Osteoblast (primary cell): ENCODE measurements at regions not wholly inside any gene's neighbourhood (a gene's known extent, or its start where the extent isn't known, plus 50 kb on each side); places are given as distances from the start of the nearest gene placed in this dataset.

ENCODE experiments used
- DNase-seq: peaks from one replicate; pipeline ENCODE4 v3.0.0; 2011; ENCODE audit warnings: low spot score, mixed read lengths; ENCODE audit not compliant: insufficient read length; ENCODE audit errors: missing footprints
- H2AFZ ChIP-seq: 2 replicates; pipeline ENCODE4 v1.6.0; 2011; ENCODE audit warnings: mild to moderate bottlenecking, low read length
- H3K27ac ChIP-seq: 2 replicates; pipeline ENCODE4 v1.5.1; 2011; ENCODE audit warnings: mild to moderate bottlenecking, low read depth, low read length, moderate library complexity
- H3K27me3 ChIP-seq: 2 replicates; pipeline ENCODE4 v1.6.0; 2012; ENCODE audit warnings: mild to moderate bottlenecking, control low read depth, inconsistent platforms, low read length, moderate library complexity; ENCODE audit not compliant: insufficient read depth
- H3K36me3 ChIP-seq: 2 replicates; pipeline ENCODE4 v1.5.1; 2011; ENCODE audit warnings: mild to moderate bottlenecking, low read length, control low read depth, moderate library complexity; ENCODE audit not compliant: insufficient read depth
- H3K4me1 ChIP-seq: 2 replicates; pipeline ENCODE4 v1.5.1; 2011; ENCODE audit warnings: mild to moderate bottlenecking, low read length, control low read depth, moderate library complexity; ENCODE audit not compliant: insufficient read depth
- H3K4me2 ChIP-seq: 2 replicates; pipeline ENCODE4 v1.6.0; 2011; ENCODE audit warnings: mild to moderate bottlenecking, low read length; ENCODE audit not compliant: insufficient read depth
- H3K4me3 ChIP-seq: fragments of 200-600 bp; sonication (generic); 3 replicates; pipeline ENCODE4 v1.5.1; 2012; ENCODE audit warnings: mild to moderate bottlenecking, low read length, inconsistent platforms; ENCODE audit not compliant: insufficient read depth
- H3K79me2 ChIP-seq: 2 replicates; pipeline ENCODE4 v1.6.0; 2012; ENCODE audit warnings: mild to moderate bottlenecking, low read length, control low read depth, inconsistent platforms; ENCODE audit not compliant: insufficient read depth
- H3K9me3 ChIP-seq: 2 replicates; pipeline ENCODE4 v1.5.1; 2011; ENCODE audit warnings: low read depth, low read length, control low read depth
- H4K20me1 ChIP-seq: 2 replicates; pipeline ENCODE4 v1.6.0; 2012; ENCODE audit warnings: mild to moderate bottlenecking, low read length, control low read depth; ENCODE audit not compliant: insufficient read depth
- TF ChIP-seq, protein P1 (sequence below): IDR thresholded peaks from 2 replicates; pipeline ENCODE4 v1.5.1; 2011; ENCODE audit warnings: mild to moderate bottlenecking, low read depth, low read length, moderate library complexity; ENCODE audit errors: extremely low read depth

DNA sequence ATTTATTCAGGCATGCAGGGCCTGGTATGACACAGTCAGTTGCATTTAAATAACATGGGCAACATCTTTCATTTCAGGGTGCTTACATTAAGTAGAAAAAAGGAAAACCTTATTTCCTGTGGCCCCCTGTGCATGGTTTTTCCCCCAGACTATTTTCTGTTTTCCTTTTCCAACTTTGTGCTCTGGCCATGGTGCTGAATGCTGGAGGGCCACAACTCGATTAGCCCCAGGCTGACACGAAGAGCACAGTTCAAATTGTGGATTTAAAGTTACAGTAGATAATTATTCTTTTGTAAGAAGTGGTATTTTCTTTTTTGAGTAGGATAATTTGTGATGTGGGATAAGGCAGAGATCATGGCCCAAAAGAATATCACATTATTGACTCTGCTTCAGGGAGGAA, 332.0 kb downstream of the HAO1 start:
- no peak overlapping the region for H3K27ac ChIP-seq
- no peak overlapping the region for H3K4me3 ChIP-seq
- no peak overlapping the region for H3K4me2 ChIP-seq
- H4K20me1 ChIP-seq: no peaks in the 10 kb centered on the region
- no peaks in the 10 kb centered on the region for H3K36me3 ChIP-seq
- DNase-seq: no peak
- H3K79me2 ChIP-seq: no peaks in the 10 kb centered on the region
- no peaks in the 10 kb centered on the region for H3K4me1 ChIP-seq
- H3K9me3 ChIP-seq: no peaks in the 10 kb centered on the region
- TF ChIP-seq, protein P1, sequence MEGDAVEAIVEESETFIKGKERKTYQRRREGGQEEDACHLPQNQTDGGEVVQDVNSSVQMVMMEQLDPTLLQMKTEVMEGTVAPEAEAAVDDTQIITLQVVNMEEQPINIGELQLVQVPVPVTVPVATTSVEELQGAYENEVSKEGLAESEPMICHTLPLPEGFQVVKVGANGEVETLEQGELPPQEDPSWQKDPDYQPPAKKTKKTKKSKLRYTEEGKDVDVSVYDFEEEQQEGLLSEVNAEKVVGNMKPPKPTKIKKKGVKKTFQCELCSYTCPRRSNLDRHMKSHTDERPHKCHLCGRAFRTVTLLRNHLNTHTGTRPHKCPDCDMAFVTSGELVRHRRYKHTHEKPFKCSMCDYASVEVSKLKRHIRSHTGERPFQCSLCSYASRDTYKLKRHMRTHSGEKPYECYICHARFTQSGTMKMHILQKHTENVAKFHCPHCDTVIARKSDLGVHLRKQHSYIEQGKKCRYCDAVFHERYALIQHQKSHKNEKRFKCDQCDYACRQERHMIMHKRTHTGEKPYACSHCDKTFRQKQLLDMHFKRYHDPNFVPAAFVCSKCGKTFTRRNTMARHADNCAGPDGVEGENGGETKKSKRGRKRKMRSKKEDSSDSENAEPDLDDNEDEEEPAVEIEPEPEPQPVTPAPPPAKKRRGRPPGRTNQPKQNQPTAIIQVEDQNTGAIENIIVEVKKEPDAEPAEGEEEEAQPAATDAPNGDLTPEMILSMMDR: no peak
- H3K27me3 ChIP-seq: no peaks in the 10 kb centered on the region
- no peak overlapping the region for H2AFZ ChIP-seq

DNA sequence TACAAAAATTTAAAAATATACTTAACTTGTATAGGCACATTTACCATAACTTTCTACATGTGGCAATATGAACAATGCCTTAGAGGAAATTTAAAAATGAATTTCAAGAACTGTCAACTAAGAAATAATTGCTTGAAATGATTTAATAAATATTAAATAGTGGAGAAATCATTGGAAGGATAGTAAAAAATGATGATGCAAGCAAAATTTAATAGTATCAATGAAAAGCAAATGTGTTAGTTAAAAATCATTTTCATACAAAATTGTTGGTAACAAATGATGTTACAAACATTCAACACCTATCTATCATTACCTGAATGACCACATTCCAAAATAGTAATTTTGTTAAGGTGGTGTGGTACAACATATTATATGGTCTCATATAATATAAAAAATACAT, 331.0 kb downstream of the HAO1 start:
- H3K4me3 ChIP-seq: no peak overlapping the region
- H3K4me1 ChIP-seq: no peaks in the 10 kb centered on the region
- H2AFZ ChIP-seq: no peak overlapping the region
- H3K27me3 ChIP-seq: no peaks in the 10 kb centered on the region
- H3K27ac ChIP-seq: no peak overlapping the region
- no peak overlapping the region for H3K4me2 ChIP-seq
- H4K20me1 ChIP-seq: no peaks in the 10 kb centered on the region
- TF ChIP-seq, protein P1: no peak
- H3K36me3 ChIP-seq: no peaks in the 10 kb centered on the region
- no peak for DNase-seq
- no peaks in the 10 kb centered on the region for H3K9me3 ChIP-seq
- H3K79me2 ChIP-seq: no peaks in the 10 kb centered on the region

DNA sequence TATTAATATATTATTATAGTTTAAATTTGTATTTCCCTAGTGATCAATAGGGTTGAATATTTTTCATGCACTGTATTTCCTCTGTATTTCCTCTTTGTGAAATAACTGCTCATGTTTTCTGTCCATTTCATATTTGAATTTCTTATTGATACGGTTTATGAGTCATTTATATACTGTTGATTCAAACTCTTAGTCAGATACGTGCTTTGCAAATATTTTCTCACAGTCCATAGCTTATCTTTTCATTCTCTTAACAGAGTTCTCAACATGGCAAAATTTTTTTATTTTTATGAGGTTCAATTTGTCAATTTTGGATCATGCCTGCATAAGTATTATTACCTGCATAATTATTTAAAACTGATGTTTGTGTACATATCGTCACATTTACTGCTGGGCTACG, 329.6 kb downstream of the HAO1 start:
- Histone ChIP-seq H3K4me3 (no peak overlapping the region), H2AFZ (no peak overlapping the region), H3K27ac (no peak overlapping the region), H3K27me3 (no peaks in the 10 kb centered on the region), H3K36me3 (no peaks in the 10 kb centered on the region), H3K4me1 (no peaks in the 10 kb centered on the region), H4K20me1 (no peaks in the 10 kb centered on the region), H3K9me3 (no peaks in the 10 kb centered on the region), H3K4me2 (no peak overlapping the region), H3K79me2 (no peaks in the 10 kb centered on the region)
- TF ChIP-seq, protein P1: no peak
- no peak for DNase-seq

GRCh38 chr20:7617797-7618196, 322.5 kb downstream of the HAO1 start:
- no peaks in the 10 kb centered on the region for H3K79me2 ChIP-seq
- no peaks in the 10 kb centered on the region for H3K9me3 ChIP-seq
- H3K27me3 ChIP-seq: no peaks in the 10 kb centered on the region
- H3K4me2 ChIP-seq: no peak overlapping the region
- H3K36me3 ChIP-seq: no peaks in the 10 kb centered on the region
- DNase-seq: no peak
- TF ChIP-seq, protein P1: no peak
- H3K4me3 ChIP-seq: no peak overlapping the region
- H2AFZ ChIP-seq: no peak overlapping the region
- no peaks in the 10 kb centered on the region for H4K20me1 ChIP-seq
- no peaks in the 10 kb centered on the region for H3K4me1 ChIP-seq
- no peak overlapping the region for H3K27ac ChIP-seq
